Endodermal cell (in vitro differentiated cells): ENCODE measurements at regions not wholly inside any gene's neighbourhood (a gene's known extent, or its start where the extent isn't known, plus 50 kb on each side); places are given as distances from the start of the nearest gene placed in this dataset.

ENCODE experiments used
- DNase-seq: peaks from one replicate; pipeline ENCODE4 v3.0.0-alpha.2; 2017
- H3K27ac ChIP-seq: 2 replicates; pipeline ENCODE4 v1.5.1; 2013; ENCODE audit warnings: mild to moderate bottlenecking, low read depth, low read length, moderate library complexity
- H3K27me3 ChIP-seq: 2 replicates; pipeline ENCODE4 v1.6.1; 2013; ENCODE audit warnings: mild to moderate bottlenecking, low read length, moderate library complexity; ENCODE audit not compliant: insufficient read depth, control insufficient read depth, poor library complexity, severe bottlenecking
- H3K36me3 ChIP-seq: 2 replicates; pipeline ENCODE4 v1.7.0; 2013; ENCODE audit warnings: mild to moderate bottlenecking, low read length, moderate library complexity; ENCODE audit not compliant: control insufficient read depth, insufficient read depth
- H3K4me1 ChIP-seq: one replicate; pipeline ENCODE4 v1.7.0; 2013; ENCODE audit warnings: low read length; ENCODE audit not compliant: control insufficient read depth, insufficient read depth
- H3K4me3 ChIP-seq: 2 replicates; pipeline ENCODE4 v1.5.1; 2013; ENCODE audit warnings: mild to moderate bottlenecking, low read length, moderate library complexity
- H3K9ac ChIP-seq: 2 replicates; pipeline ENCODE4 v1.6.1; 2013; ENCODE audit warnings: mild to moderate bottlenecking, low read length, moderate library complexity; ENCODE audit not compliant: poor library complexity, severe bottlenecking; ENCODE audit errors: extremely low read depth
- H3K9me3 ChIP-seq: 2 replicates; pipeline ENCODE4 v1.6.1; 2013; ENCODE audit warnings: mild to moderate bottlenecking, low read length, moderate library complexity; ENCODE audit not compliant: control insufficient read depth
- H3K27ac Mint-ChIP-seq: 2 replicates; pipeline ENCODE4 v1.8.0; 2020; ENCODE audit warnings: mixed read lengths
- H3K27me3 Mint-ChIP-seq: 2 replicates; pipeline ENCODE4 v1.8.0; 2021; ENCODE audit warnings: mild to moderate bottlenecking, mixed read lengths; ENCODE audit not compliant: insufficient read depth
- H3K36me3 Mint-ChIP-seq: 2 replicates; pipeline ENCODE4 v1.8.0; 2020; ENCODE audit warnings: low read depth, mixed read lengths
- H3K4me1 Mint-ChIP-seq: 2 replicates; pipeline ENCODE4 v1.8.0; 2020; ENCODE audit warnings: mixed read lengths
- H3K4me3 Mint-ChIP-seq: 2 replicates; pipeline ENCODE4 v1.8.0; 2020; ENCODE audit warnings: mild to moderate bottlenecking, moderate library complexity, mixed read lengths
- H3K9me3 Mint-ChIP-seq: 2 replicates; pipeline ENCODE4 v1.8.0; 2020; ENCODE audit warnings: mild to moderate bottlenecking, mixed read lengths
- WGBS, 2 experiments: methylation state at CpG; one replicate each; pipeline versions ENCODE4 v1.1.5 to v1.1.7; 2013; ENCODE audit warnings: missing lambda C conversion rate in 2 of 2, mixed read lengths in 1 of 2; ENCODE audit not compliant: insufficient coverage in 1 of 2, insufficient read length in 1 of 2; 5-methylcytosine and 5-hydroxymethylcytosine counted together
- TF ChIP-seq, protein P1 (sequence below): fragments of 200-600 bp; sonication (generic); conservative IDR thresholded peaks from 2 replicates; pipeline ENCODE4 v1.5.0; 2021; ENCODE audit warnings: antibody characterized with exemption, mild to moderate bottlenecking

DNA sequence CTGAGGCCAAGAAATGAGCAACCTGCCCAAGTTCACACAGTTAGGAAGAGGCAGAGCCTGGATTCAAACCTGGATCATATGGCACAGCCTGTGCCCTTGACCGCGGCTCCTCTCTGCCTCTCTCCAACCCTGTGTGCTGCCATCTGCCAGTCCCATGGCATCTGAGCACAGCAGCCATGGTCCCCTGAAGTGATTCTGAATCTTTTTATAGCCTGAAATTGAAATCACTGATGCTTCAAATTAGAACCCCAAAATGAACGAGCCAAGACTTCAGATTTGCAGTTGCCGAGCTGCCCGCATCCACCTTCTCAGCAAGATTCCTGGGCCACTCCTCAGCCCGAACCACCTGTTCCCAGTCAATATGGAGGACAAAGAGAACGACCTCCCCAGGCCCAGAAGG lies 252.7 kb downstream of the CTTN start:
- TF ChIP-seq, protein P1, sequence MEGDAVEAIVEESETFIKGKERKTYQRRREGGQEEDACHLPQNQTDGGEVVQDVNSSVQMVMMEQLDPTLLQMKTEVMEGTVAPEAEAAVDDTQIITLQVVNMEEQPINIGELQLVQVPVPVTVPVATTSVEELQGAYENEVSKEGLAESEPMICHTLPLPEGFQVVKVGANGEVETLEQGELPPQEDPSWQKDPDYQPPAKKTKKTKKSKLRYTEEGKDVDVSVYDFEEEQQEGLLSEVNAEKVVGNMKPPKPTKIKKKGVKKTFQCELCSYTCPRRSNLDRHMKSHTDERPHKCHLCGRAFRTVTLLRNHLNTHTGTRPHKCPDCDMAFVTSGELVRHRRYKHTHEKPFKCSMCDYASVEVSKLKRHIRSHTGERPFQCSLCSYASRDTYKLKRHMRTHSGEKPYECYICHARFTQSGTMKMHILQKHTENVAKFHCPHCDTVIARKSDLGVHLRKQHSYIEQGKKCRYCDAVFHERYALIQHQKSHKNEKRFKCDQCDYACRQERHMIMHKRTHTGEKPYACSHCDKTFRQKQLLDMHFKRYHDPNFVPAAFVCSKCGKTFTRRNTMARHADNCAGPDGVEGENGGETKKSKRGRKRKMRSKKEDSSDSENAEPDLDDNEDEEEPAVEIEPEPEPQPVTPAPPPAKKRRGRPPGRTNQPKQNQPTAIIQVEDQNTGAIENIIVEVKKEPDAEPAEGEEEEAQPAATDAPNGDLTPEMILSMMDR: no peak
- H3K4me1 ChIP-seq: no peaks in the 10 kb centered on the region
- H3K9me3 ChIP-seq: no peaks in the 10 kb centered on the region
- Mint-ChIP-seq H3K4me3 (no peak overlapping the region), H3K4me1 (peaks cover 2% of the 10 kb centered on the region), H3K27me3 (no peaks in the 10 kb centered on the region), H3K9me3 (no peaks in the 10 kb centered on the region), H3K27ac (no peak overlapping the region), H3K36me3 (no peaks in the 10 kb centered on the region)
- H3K27ac ChIP-seq: no peak overlapping the region
- H3K36me3 ChIP-seq: no peaks in the 10 kb centered on the region
- H3K9ac ChIP-seq: no peak overlapping the region
- H3K27me3 ChIP-seq: no peaks in the 10 kb centered on the region
- DNase-seq: no peak
- H3K4me3 ChIP-seq: no peak overlapping the region
- WGBS, 2 experiments: 90 to 96% methylated on average over 7 of the region's 7 CpGs

DNA sequence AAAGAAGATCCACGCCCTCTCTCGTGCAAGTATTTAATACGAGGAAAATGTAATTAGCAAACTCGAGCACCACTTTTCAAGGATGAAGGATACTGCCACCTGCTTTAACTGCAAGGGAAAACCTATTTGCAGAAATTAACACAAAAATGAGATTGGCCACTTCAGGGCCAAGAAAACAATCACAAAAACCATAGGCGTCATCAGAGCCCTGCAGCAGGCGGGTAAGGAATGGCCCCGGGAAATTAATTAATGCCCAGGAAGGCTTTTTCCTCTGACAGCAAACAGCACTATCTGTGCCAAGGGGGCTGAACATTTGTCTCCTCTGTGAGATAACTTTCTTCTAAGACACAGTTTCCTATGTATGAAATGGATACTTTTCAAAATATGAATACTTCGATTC lies 255.7 kb downstream of the CTTN start:
- Mint-ChIP-seq H3K9me3 (no peaks in the 10 kb centered on the region), H3K4me3 (no peak overlapping the region), H3K27ac (no peak overlapping the region), H3K36me3 (no peaks in the 10 kb centered on the region), H3K4me1 (peaks cover 17% of the 10 kb centered on the region), H3K27me3 (no peaks in the 10 kb centered on the region)
- no peak overlapping the region for H3K4me3 ChIP-seq
- H3K27me3 ChIP-seq: no peaks in the 10 kb centered on the region
- H3K9ac ChIP-seq: no peak overlapping the region
- no peaks in the 10 kb centered on the region for H3K36me3 ChIP-seq
- H3K27ac ChIP-seq: no peak overlapping the region
- WGBS, 2 experiments: 85 to 88% methylated on average over 6 to 7 of the region's 8 CpGs
- TF ChIP-seq, protein P1: no peak
- DNase-seq: no peak
- no peaks in the 10 kb centered on the region for H3K9me3 ChIP-seq
- no peaks in the 10 kb centered on the region for H3K4me1 ChIP-seq

DNA sequence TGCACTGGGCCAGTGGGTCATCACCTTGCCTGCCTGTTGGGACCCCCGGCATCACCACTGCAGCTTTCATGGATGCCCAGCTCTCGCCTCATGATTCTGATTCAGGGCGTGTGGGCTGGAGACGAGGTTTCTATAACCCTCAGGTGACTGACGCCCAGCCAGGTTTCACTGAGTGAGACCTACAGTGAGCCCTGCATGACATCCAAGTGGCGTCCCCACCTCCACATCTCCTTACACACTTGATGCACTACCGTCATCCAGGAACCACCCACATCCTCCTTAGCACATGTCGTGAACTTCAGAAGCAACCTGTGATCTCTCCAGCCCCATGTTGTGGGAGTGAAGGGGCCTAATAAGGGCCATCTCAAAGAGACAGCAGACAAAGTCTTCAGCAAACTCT lies 257.5 kb downstream of the CTTN start:
- no peak for DNase-seq
- no peaks in the 10 kb centered on the region for H3K9me3 Mint-ChIP-seq
- no peak overlapping the region for H3K4me3 Mint-ChIP-seq
- Histone ChIP-seq H3K4me1 (no peaks in the 10 kb centered on the region), H3K4me3 (no peak overlapping the region), H3K9me3 (no peaks in the 10 kb centered on the region), H3K9ac (no peak overlapping the region), H3K27ac (no peak overlapping the region), H3K27me3 (peaks cover 3% of the 10 kb centered on the region), H3K36me3 (no peaks in the 10 kb centered on the region)
- H3K27me3 Mint-ChIP-seq: peaks cover 8% of the 10 kb centered on the region
- WGBS, 2 experiments: 92 to 97% methylated on average over 5 to 8 of the region's 8 CpGs
- TF ChIP-seq, protein P1: no peak
- H3K27ac Mint-ChIP-seq: no peak overlapping the region
- H3K36me3 Mint-ChIP-seq: peaks cover 3% of the 10 kb centered on the region
- peaks cover 17% of the 10 kb centered on the region for H3K4me1 Mint-ChIP-seq
